ENCODE measurements at regions not wholly inside any gene's neighbourhood (a gene's known extent, or its start where the extent isn't known, plus 50 kb on each side); places are given as distances from the start of the nearest gene placed in this dataset.

DNA sequence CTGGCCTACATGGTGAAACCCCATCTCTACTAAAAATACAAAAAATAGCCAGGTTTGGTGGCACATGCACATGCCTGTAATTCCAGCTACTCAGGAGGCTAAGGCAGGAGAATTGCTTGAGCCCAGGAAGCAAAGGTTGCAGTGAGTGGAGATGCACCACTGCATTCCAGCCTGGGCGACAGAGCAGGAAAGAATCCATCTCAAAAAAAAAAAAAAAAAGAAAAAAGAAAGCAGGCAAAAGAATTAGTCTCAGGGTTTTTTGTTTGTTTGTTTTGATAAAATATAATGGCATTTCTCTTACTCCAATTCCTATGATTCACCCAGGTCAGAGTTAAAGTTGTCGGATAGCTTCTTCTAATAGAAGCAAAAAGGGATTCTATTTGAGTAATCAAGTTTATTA is 67.0 kb upstream of the ATG10 start:
- Histone ChIP-seq H3K27me3 (replicated peaks in 2 of 5; ENCODE audit: control insufficient read depth in 4 of 5, insufficient read depth in 5 of 5, low read length in 4 of 5) (no peaks in the 10 kb centered on the region), H3K4me1 (ENCODE audit: control extremely low read depth in 1 of 4, control insufficient read depth in 4 of 4, insufficient read depth in 4 of 4, low read length in 3 of 4) (peaks cover 0 to 2% (median 0%) of the 10 kb centered on the region in 4 experiments), H3K27ac (ENCODE audit: insufficient read depth in 1 of 2, low read depth in 1 of 2, low read length in 2 of 2, poor library complexity in 1 of 2, severe bottlenecking in 2 of 2) (no peak overlapping the region), H3K36me3 (ENCODE audit: control insufficient read depth in 4 of 4, insufficient read depth in 4 of 4, low read length in 3 of 4) (no peaks in the 10 kb centered on the region), H3K4me3 (ENCODE audit: control insufficient read depth in 1 of 7, extremely low read depth in 1 of 7, insufficient read depth in 4 of 7, low read depth in 2 of 7, low read length in 6 of 7) (no peak overlapping the region), H3K9me3 (ENCODE audit: control extremely low read depth in 1 of 5, control insufficient read depth in 4 of 5, insufficient read depth in 2 of 5, low read depth in 1 of 5, low read length in 4 of 5) (peaks cover 0 to 6% (median 0%) of the 10 kb centered on the region in 5 experiments)
- ChIA-PET CTCF (no interaction called here), POLR2A (no interaction called here)
- no peak for DNase-seq
- WGBS (ENCODE audit: insufficient coverage): no CpG with 5 or more reads among the region's 2 CpGs

DNA sequence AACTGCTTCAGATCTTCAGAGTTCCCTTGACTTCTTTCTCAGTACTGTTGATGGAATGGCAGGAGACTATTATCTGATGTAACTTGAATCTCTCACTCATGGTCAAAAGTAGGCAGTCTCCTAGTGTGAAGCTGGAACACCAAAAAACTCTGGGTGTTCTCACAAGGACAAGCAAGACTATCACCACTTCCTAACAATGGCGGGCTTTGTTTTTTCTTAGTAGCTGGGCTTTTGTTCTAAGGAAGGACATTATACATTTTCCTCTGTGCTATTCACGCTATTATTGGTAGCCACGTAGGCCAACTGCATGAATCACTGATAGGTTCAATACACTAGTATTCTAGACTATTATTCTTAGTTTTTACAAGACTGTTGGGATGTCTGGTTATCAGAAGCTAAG is 67.7 kb upstream of the ATG10 start:
- H3K36me3 ChIP-seq (ENCODE audit: control insufficient read depth in 4 of 4, insufficient read depth in 4 of 4, low read length in 3 of 4): no peaks in the 10 kb centered on the region
- CTCF ChIA-PET: no interaction called here
- POLR2A ChIA-PET: no interaction called here
- DNase-seq: no peak
- H3K4me3 ChIP-seq (ENCODE audit: control insufficient read depth in 1 of 7, extremely low read depth in 1 of 7, insufficient read depth in 4 of 7, low read depth in 2 of 7, low read length in 6 of 7): no peak overlapping the region
- H3K27me3 ChIP-seq (replicated peaks in 2 of 5; ENCODE audit: control insufficient read depth in 4 of 5, insufficient read depth in 5 of 5, low read length in 4 of 5): no peaks in the 10 kb centered on the region
- no CpG with 5 or more reads among the region's 3 CpGs for WGBS (ENCODE audit: insufficient coverage)
- H3K27ac ChIP-seq (ENCODE audit: insufficient read depth in 1 of 2, low read depth in 1 of 2, low read length in 2 of 2, poor library complexity in 1 of 2, severe bottlenecking in 2 of 2): no peak overlapping the region
- H3K4me1 ChIP-seq (ENCODE audit: control extremely low read depth in 1 of 4, control insufficient read depth in 4 of 4, insufficient read depth in 4 of 4, low read length in 3 of 4): no peaks in the 10 kb centered on the region
- peaks cover 0 to 6% (median 0%) of the 10 kb centered on the region in 5 experiments for H3K9me3 ChIP-seq (ENCODE audit: control extremely low read depth in 1 of 5, control insufficient read depth in 4 of 5, insufficient read depth in 2 of 5, low read depth in 1 of 5, low read length in 4 of 5)

DNA sequence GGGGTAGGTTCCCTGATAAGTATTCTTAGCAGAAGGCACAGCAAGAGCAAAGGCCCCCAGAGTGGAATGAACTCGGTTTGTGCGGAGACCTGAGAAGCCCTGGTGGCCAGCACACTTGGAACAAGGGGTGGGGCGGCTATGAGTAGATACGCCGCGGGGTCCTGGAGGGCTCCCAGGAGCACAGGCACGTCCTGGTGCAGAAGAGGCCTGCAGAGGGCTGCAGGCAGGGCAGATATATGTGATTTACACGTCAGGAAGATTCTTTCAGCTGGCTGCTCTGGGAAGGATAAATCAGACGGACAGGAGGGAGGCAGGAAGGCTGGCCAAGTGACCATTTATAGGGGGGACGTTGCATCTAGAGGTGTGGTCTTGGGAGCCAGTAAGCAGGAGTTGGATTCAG is 70.2 kb upstream of the ATG10 start:
- peaks cover 0 to 6% (median 0%) of the 10 kb centered on the region in 5 experiments for H3K9me3 ChIP-seq (ENCODE audit: control extremely low read depth in 1 of 5, control insufficient read depth in 4 of 5, insufficient read depth in 2 of 5, low read depth in 1 of 5, low read length in 4 of 5)
- ChIA-PET POLR2A (interaction anchor here (0.6 kb wide), 1 partner anchor 27 kb away, joined by 3 read pairs; no protein-coding TSS in a partner anchor), CTCF (interaction anchor here (1.0 kb wide), 1 partner anchor 46 kb away, joined by 3 read pairs; no protein-coding TSS in a partner anchor)
- WGBS (ENCODE audit: insufficient coverage): 94% methylated on average over 9 of the region's 10 CpGs
- no peak overlapping the region for H3K27ac ChIP-seq (ENCODE audit: insufficient read depth in 1 of 2, low read depth in 1 of 2, low read length in 2 of 2, poor library complexity in 1 of 2, severe bottlenecking in 2 of 2)
- no peak overlapping the region for H3K4me3 ChIP-seq (ENCODE audit: control insufficient read depth in 1 of 7, extremely low read depth in 1 of 7, insufficient read depth in 4 of 7, low read depth in 2 of 7, low read length in 6 of 7)
- peaks cover 3 to 17% (median 7%) of the 10 kb centered on the region in 4 experiments for H3K4me1 ChIP-seq (ENCODE audit: control extremely low read depth in 1 of 4, control insufficient read depth in 4 of 4, insufficient read depth in 4 of 4, low read length in 3 of 4)
- H3K27me3 ChIP-seq (replicated peaks in 2 of 5; ENCODE audit: control insufficient read depth in 4 of 5, insufficient read depth in 5 of 5, low read length in 4 of 5): no peaks in the 10 kb centered on the region
- no peaks in the 10 kb centered on the region for H3K36me3 ChIP-seq (ENCODE audit: control insufficient read depth in 4 of 4, insufficient read depth in 4 of 4, low read length in 3 of 4)
- DNase-seq: no peak

DNA sequence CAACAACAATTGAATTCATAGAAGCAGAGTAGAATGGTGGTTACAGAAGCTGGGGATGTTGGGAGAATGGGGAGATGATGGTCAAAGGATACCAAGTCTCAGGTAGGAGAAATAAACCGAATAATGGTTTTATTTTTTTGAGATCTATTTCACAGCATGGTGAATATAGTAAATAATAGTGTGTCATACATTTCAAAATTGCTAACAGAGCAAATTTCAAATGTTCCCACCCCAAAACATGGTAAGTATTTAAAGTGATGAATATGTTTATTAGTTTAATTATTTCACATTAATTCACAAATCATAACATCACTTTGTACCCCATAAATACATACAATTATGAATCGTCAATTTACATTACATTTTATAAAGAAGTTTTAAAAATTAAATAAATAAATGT is 72.7 kb upstream of the ATG10 start:
- Histone ChIP-seq H3K9me3 (ENCODE audit: control extremely low read depth in 1 of 5, control insufficient read depth in 4 of 5, insufficient read depth in 2 of 5, low read depth in 1 of 5, low read length in 4 of 5) (peaks cover 0 to 6% (median 0%) of the 10 kb centered on the region in 5 experiments), H3K27me3 (replicated peaks in 2 of 5; ENCODE audit: control insufficient read depth in 4 of 5, insufficient read depth in 5 of 5, low read length in 4 of 5) (no peaks in the 10 kb centered on the region), H3K27ac (ENCODE audit: insufficient read depth in 1 of 2, low read depth in 1 of 2, low read length in 2 of 2, poor library complexity in 1 of 2, severe bottlenecking in 2 of 2) (no peak overlapping the region), H3K4me1 (ENCODE audit: control extremely low read depth in 1 of 4, control insufficient read depth in 4 of 4, insufficient read depth in 4 of 4, low read length in 3 of 4) (peaks cover 7 to 40% (median 11%) of the 10 kb centered on the region in 4 experiments), H3K4me3 (ENCODE audit: control insufficient read depth in 1 of 7, extremely low read depth in 1 of 7, insufficient read depth in 4 of 7, low read depth in 2 of 7, low read length in 6 of 7) (no peak overlapping the region), H3K36me3 (ENCODE audit: control insufficient read depth in 4 of 4, insufficient read depth in 4 of 4, low read length in 3 of 4) (no peaks in the 10 kb centered on the region)
- ChIA-PET CTCF (no interaction called here), POLR2A (no interaction called here)
- WGBS (ENCODE audit: insufficient coverage): no CpG with 5 or more reads among the region's 2 CpGs
- DNase-seq: no peak

DNA sequence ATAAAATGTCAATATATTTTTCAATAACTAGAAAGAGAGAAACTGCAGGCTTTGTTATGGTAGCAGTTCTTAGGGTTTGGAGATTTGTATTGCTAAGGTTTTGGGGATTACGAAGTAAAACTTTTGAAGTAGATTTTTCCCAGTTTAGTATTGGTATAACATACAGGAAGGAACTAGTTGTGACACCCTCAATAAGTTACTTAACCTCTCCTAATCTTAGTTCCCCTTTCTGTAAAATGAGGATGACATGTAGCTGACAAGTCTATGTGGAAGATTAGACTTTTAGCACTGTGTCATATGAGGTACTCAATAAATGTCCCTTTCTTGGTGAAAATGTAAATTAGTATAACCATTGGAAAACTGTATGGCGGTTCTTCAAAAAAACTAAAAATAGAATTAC is 73.4 kb upstream of the ATG10 start:
- Histone ChIP-seq H3K4me1 (ENCODE audit: control extremely low read depth in 1 of 4, control insufficient read depth in 4 of 4, insufficient read depth in 4 of 4, low read length in 3 of 4) (peaks cover 7 to 45% (median 11%) of the 10 kb centered on the region in 4 experiments), H3K27ac (ENCODE audit: insufficient read depth in 1 of 2, low read depth in 1 of 2, low read length in 2 of 2, poor library complexity in 1 of 2, severe bottlenecking in 2 of 2) (no peak overlapping the region), H3K4me3 (ENCODE audit: control insufficient read depth in 1 of 7, extremely low read depth in 1 of 7, insufficient read depth in 4 of 7, low read depth in 2 of 7, low read length in 6 of 7) (no peak overlapping the region), H3K36me3 (ENCODE audit: control insufficient read depth in 4 of 4, insufficient read depth in 4 of 4, low read length in 3 of 4) (no peaks in the 10 kb centered on the region), H3K9me3 (ENCODE audit: control extremely low read depth in 1 of 5, control insufficient read depth in 4 of 5, insufficient read depth in 2 of 5, low read depth in 1 of 5, low read length in 4 of 5) (peaks cover 0 to 6% (median 0%) of the 10 kb centered on the region in 5 experiments), H3K27me3 (replicated peaks in 2 of 5; ENCODE audit: control insufficient read depth in 4 of 5, insufficient read depth in 5 of 5, low read length in 4 of 5) (no peaks in the 10 kb centered on the region)
- peak; percentile 22 to 74 (median 62) for DNase-seq
- ChIA-PET POLR2A (no interaction called here), CTCF (no interaction called here)
- WGBS (ENCODE audit: insufficient coverage): no CpG with 5 or more reads among the region's 2 CpGs

DNA sequence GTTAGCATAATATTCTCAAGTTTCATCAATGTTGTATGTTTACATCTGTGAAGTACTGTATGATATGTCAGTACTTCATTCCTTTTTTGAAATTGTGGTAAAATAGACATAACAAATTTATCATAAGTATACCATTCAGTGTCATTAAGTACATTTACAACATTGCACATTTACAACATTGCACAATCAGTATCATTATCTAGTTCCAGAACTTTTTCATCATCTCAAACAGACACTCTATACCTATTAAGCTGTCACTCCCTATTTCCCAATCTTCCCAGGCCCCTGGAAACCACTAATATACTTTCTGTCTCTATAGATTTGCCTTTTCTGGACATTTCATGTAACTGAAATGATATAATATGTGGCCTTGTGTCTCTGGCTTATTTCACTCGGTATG is 75.1 kb upstream of the ATG10 start:
- no peaks in the 10 kb centered on the region for H3K27me3 ChIP-seq (replicated peaks in 2 of 5; ENCODE audit: control insufficient read depth in 4 of 5, insufficient read depth in 5 of 5, low read length in 4 of 5)
- no peak overlapping the region for H3K27ac ChIP-seq (ENCODE audit: insufficient read depth in 1 of 2, low read depth in 1 of 2, low read length in 2 of 2, poor library complexity in 1 of 2, severe bottlenecking in 2 of 2)
- WGBS (ENCODE audit: insufficient coverage): no CpG with 5 or more reads among the region's 1 CpG
- H3K9me3 ChIP-seq (ENCODE audit: control extremely low read depth in 1 of 5, control insufficient read depth in 4 of 5, insufficient read depth in 2 of 5, low read depth in 1 of 5, low read length in 4 of 5): peaks cover 0 to 6% (median 0%) of the 10 kb centered on the region in 5 experiments
- ChIA-PET CTCF (no interaction called here), POLR2A (no interaction called here)
- no peak for DNase-seq
- no peak overlapping the region for H3K4me3 ChIP-seq (ENCODE audit: control insufficient read depth in 1 of 7, extremely low read depth in 1 of 7, insufficient read depth in 4 of 7, low read depth in 2 of 7, low read length in 6 of 7)
- peaks cover 7 to 45% (median 11%) of the 10 kb centered on the region in 4 experiments for H3K4me1 ChIP-seq (ENCODE audit: control extremely low read depth in 1 of 4, control insufficient read depth in 4 of 4, insufficient read depth in 4 of 4, low read length in 3 of 4)
- no peaks in the 10 kb centered on the region for H3K36me3 ChIP-seq (ENCODE audit: control insufficient read depth in 4 of 4, insufficient read depth in 4 of 4, low read length in 3 of 4)

DNA sequence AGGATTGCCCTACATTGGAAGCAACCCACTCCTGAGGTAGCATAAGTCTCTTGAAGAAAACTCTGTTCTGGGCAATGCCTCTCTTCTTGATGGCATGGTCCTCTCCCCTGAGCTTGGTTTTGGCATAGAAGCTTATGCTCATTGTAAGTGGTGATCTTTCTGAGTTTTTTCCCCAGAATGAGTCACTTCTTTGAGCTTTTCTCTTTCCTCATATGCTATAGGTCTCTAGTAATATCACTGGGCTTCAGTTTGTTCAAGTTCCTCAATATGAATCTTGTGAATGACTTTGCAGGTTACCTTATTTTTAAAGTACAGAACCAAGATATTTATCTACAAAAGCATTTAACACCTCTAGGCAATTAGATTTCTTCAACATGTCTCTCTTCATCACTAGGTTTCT is 76.5 kb upstream of the ATG10 start:
- CTCF ChIA-PET: no interaction called here
- H3K27me3 ChIP-seq (replicated peaks in 2 of 5; ENCODE audit: control insufficient read depth in 4 of 5, insufficient read depth in 5 of 5, low read length in 4 of 5): no peaks in the 10 kb centered on the region
- peaks cover 7 to 45% (median 11%) of the 10 kb centered on the region in 4 experiments for H3K4me1 ChIP-seq (ENCODE audit: control extremely low read depth in 1 of 4, control insufficient read depth in 4 of 4, insufficient read depth in 4 of 4, low read length in 3 of 4)
- POLR2A ChIA-PET: interaction anchor here (0.6 to 0.9 kb wide), 3 partner anchors 28 to 1048 kb away, joined by 3 to 5 read pairs (median 3); no protein-coding TSS in a partner anchor
- H3K27ac ChIP-seq (ENCODE audit: insufficient read depth in 1 of 2, low read depth in 1 of 2, low read length in 2 of 2, poor library complexity in 1 of 2, severe bottlenecking in 2 of 2): no peak overlapping the region
- peaks cover 0 to 10% (median 6%) of the 10 kb centered on the region in 5 experiments for H3K9me3 ChIP-seq (ENCODE audit: control extremely low read depth in 1 of 5, control insufficient read depth in 4 of 5, insufficient read depth in 2 of 5, low read depth in 1 of 5, low read length in 4 of 5)
- no peaks in the 10 kb centered on the region for H3K36me3 ChIP-seq (ENCODE audit: control insufficient read depth in 4 of 4, insufficient read depth in 4 of 4, low read length in 3 of 4)
- H3K4me3 ChIP-seq (ENCODE audit: control insufficient read depth in 1 of 7, extremely low read depth in 1 of 7, insufficient read depth in 4 of 7, low read depth in 2 of 7, low read length in 6 of 7): no peak overlapping the region
- DNase-seq: peak; percentile 34 to 89 (median 86)

Data from common myeloid progenitor, CD34-positive (primary cell).